PC-9 (cell line): ENCODE measurements at regions not wholly inside any gene's neighbourhood (a gene's known extent, or its start where the extent isn't known, plus 50 kb on each side); places are given as distances from the start of the nearest gene placed in this dataset.

Experiments
- CTCF ChIP-seq: fragments of 200-600 bp; sonication (generic); conservative IDR thresholded peaks from 2 replicates; pipeline ENCODE4 v1.6.1; 2017; ENCODE audit warnings: mixed run types, antibody characterized with exemption, mild to moderate bottlenecking, moderate library complexity
- EZH2 ChIP-seq: fragments of 200-600 bp; sonication (generic); IDR thresholded peaks from 2 replicates; pipeline ENCODE4 v1.8.0; 2017; ENCODE audit warnings: antibody characterized with exemption, low read depth

- TF ChIP-seq CTCF (no peak), EZH2 (no peak)
Measured at GRCh38 chr2:111226876-111227700, 106.4 kb downstream of the BCL2L11 start.
